T-cell (primary cell): ENCODE measurements at regions not wholly inside any gene's neighbourhood (a gene's known extent, or its start where the extent isn't known, plus 50 kb on each side); places are given as distances from the start of the nearest gene placed in this dataset.

Source experiments
- ATAC-seq, 4 experiments: fragments of 200-7000 bp in 3 of 4; fragments of 150-1000 bp in 1 of 4; cut with Tn5 transposase; replicated peaks in 1 of 4; 1 replicate in 3 of 4; 2 replicates in 1 of 4; pipeline ENCODE4 v1.10.0; 2021; ENCODE audit warnings: moderate library complexity in 3 of 4, mild to moderate bottlenecking in 2 of 4, moderate number of reproducible peaks in 1 of 4
- CTCF ChIA-PET, 2 donors: fragments of 300-600 bp; sonication (Branson Sonifier 250); formaldehyde crosslinking; loops; one replicate each; lab custom pipeline; 2022; ENCODE audit warnings: antibody characterized with exemption in 2 of 2; lab: Charles Lee
- POLR2A ChIA-PET, 2 donors: fragments of 300-600 bp; sonication (Branson Sonifier 250); formaldehyde crosslinking; loops; one replicate each; lab custom pipeline; 2022; ENCODE audit warnings: antibody characterized with exemption in 2 of 2; lab: Charles Lee
- DNase-seq, 35 experiments: peaks; one replicate each; pipeline versions ENCODE4 v3.0.0 to v3.0.0-alpha.2; 2013 to 2023
- H3K27ac ChIP-seq: one replicate; pipeline ENCODE4 v1.5.1; 2013; ENCODE audit warnings: low read length
- H3K27me3 ChIP-seq, 2 experiments: replicated peaks in 1 of 2; 1 replicate in 1 of 2; 2 replicates in 1 of 2; pipeline versions ENCODE4 v1.6.1 to v1.7.0; 2013; ENCODE audit warnings: low read length in 1 of 2, mixed read lengths in 1 of 2; ENCODE audit not compliant: control insufficient read depth in 2 of 2, insufficient read depth in 2 of 2; ENCODE audit errors: extremely low read depth in 1 of 2
- H3K36me3 ChIP-seq, 2 donors: 1 replicate in 1 of 2; 2 replicates in 1 of 2; pipeline versions ENCODE4 v1.6.1 to v1.7.0; 2013; ENCODE audit warnings: low read length in 1 of 2; ENCODE audit not compliant: control insufficient read depth in 2 of 2, insufficient read depth in 1 of 2; ENCODE audit errors: extremely low read depth in 1 of 2
- H3K4me1 ChIP-seq, 2 experiments: 1 replicate in 1 of 2; 2 replicates in 1 of 2; pipeline versions ENCODE4 v1.6.1 to v1.7.0; 2013; ENCODE audit warnings: low read length in 2 of 2, mixed read lengths in 1 of 2; ENCODE audit not compliant: insufficient read depth in 2 of 2, control insufficient read depth in 1 of 2; ENCODE audit errors: extremely low read depth in 1 of 2
- H3K4me3 ChIP-seq, 2 donors: 1 replicate in 1 of 2; 2 replicates in 1 of 2; pipeline versions ENCODE4 v1.5.1 to v1.7.0; 2013; ENCODE audit warnings: mild to moderate bottlenecking in 2 of 2, low read length in 1 of 2, moderate library complexity in 1 of 2; ENCODE audit not compliant: control insufficient read depth in 1 of 2; ENCODE audit errors: extremely low read depth in 1 of 2
- H3K9me3 ChIP-seq: 2 replicates; pipeline ENCODE4 v1.7.0; 2013
- H3K27ac Mint-ChIP-seq, 2 donors: one replicate each; pipeline ENCODE4 v1.8.0; 2020 to 2021; ENCODE audit warnings: mild to moderate bottlenecking in 2 of 2, mixed read lengths in 2 of 2
- H3K27me3 Mint-ChIP-seq, 2 donors: one replicate each; pipeline ENCODE4 v1.8.0; 2021 to 2022; ENCODE audit warnings: mixed read lengths in 2 of 2
- H3K36me3 Mint-ChIP-seq: one replicate; pipeline ENCODE4 v1.8.0; 2021; ENCODE audit warnings: mixed read lengths
- H3K4me1 Mint-ChIP-seq, 3 donors: one replicate each; pipeline ENCODE4 v1.8.0; 2020 to 2022; ENCODE audit warnings: mixed read lengths in 3 of 3, mild to moderate bottlenecking in 1 of 3
- H3K4me3 Mint-ChIP-seq, 3 donors: one replicate each; pipeline ENCODE4 v1.8.0; 2020 to 2022; ENCODE audit warnings: mild to moderate bottlenecking in 3 of 3, mixed read lengths in 3 of 3, moderate library complexity in 3 of 3
- H3K9me3 Mint-ChIP-seq, 3 donors: one replicate each; pipeline ENCODE4 v1.8.0; 2020 to 2022; ENCODE audit warnings: mixed read lengths in 3 of 3
- WGBS: methylation state at CpG from one replicate; pipeline ENCODE4 v1.1.5; 2013; ENCODE audit warnings: missing lambda C conversion rate; ENCODE audit not compliant: insufficient coverage; 5-methylcytosine and 5-hydroxymethylcytosine counted together

GRCh38 chr17:71276079-71276478 is 844.7 kb upstream of the SOX9 start:
- no peaks in the 10 kb centered on the region for H3K27me3 Mint-ChIP-seq

GRCh38 chr17:71283486-71283885 is 837.3 kb upstream of the SOX9 start:
- WGBS = 100% methylated on average over 1 of the region's 4 CpGs
- Histone ChIP-seq H3K36me3 (no peaks in the 10 kb centered on the region), H3K9me3 (no peaks in the 10 kb centered on the region), H3K27me3 (no peaks in the 10 kb centered on the region), H3K4me1 (no peaks in the 10 kb centered on the region), H3K4me3 (no peak overlapping the region), H3K27ac (no peak overlapping the region)
- Mint-ChIP-seq H3K27me3 (no peaks in the 10 kb centered on the region), H3K36me3 (no peaks in the 10 kb centered on the region), H3K4me3 (no peak overlapping the region), H3K27ac (no peak overlapping the region), H3K9me3 (peaks cover 9 to 15% (median 9%) of the 10 kb centered on the region in 3 donors), H3K4me1 (no peaks in the 10 kb centered on the region)
- CTCF ChIA-PET = no interaction called here
- no peak for DNase-seq
- POLR2A ChIA-PET = no interaction called here
- no peak for ATAC-seq

More at GRCh38 chr17:71276079-71276478, 844.7 kb upstream of the SOX9 start:
- Histone ChIP-seq H3K36me3 (no peaks in the 10 kb centered on the region), H3K4me1 (no peaks in the 10 kb centered on the region), H3K27ac (no peak overlapping the region), H3K4me3 (no peak overlapping the region), H3K27me3 (no peaks in the 10 kb centered on the region), H3K9me3 (no peaks in the 10 kb centered on the region)
- Mint-ChIP-seq H3K36me3 (no peaks in the 10 kb centered on the region), H3K27ac (no peak overlapping the region), H3K4me3 (no peak overlapping the region), H3K9me3 (peaks cover 6 to 15% (median 14%) of the 10 kb centered on the region in 3 donors), H3K4me1 (no peaks in the 10 kb centered on the region)
- WGBS = no CpG with 5 or more reads among the region's 6 CpGs
- no peak for DNase-seq
- ATAC-seq = no peak
- ChIA-PET POLR2A (no interaction called here), CTCF (no interaction called here)

GRCh38 chr17:71284032-71284755 is 836.6 kb upstream of the SOX9 start:
- WGBS = 76% methylated on average over 5 of the region's 7 CpGs
- H3K36me3 ChIP-seq = no peaks in the 10 kb centered on the region
- no peaks in the 10 kb centered on the region for H3K9me3 ChIP-seq
- no peaks in the 10 kb centered on the region for H3K4me1 ChIP-seq
- H3K4me3 ChIP-seq = no peak overlapping the region
- no peak for ATAC-seq
- H3K27me3 ChIP-seq = no peaks in the 10 kb centered on the region
- Mint-ChIP-seq H3K36me3 (no peaks in the 10 kb centered on the region), H3K27ac (no peak overlapping the region), H3K27me3 (no peaks in the 10 kb centered on the region), H3K4me1 (no peaks in the 10 kb centered on the region), H3K4me3 (no peak overlapping the region), H3K9me3 (peaks cover 9 to 19% (median 11%) of the 10 kb centered on the region in 3 donors)
- DNase-seq = no peak
- ChIA-PET POLR2A (no interaction called here), CTCF (no interaction called here)
- no peak overlapping the region for H3K27ac ChIP-seq

GRCh38 chr17:71286625-71287024 is 834.2 kb upstream of the SOX9 start:
- CTCF ChIA-PET = no interaction called here
- H3K4me1 ChIP-seq = no peaks in the 10 kb centered on the region
- no peaks in the 10 kb centered on the region for H3K4me1 Mint-ChIP-seq
- no peaks in the 10 kb centered on the region for H3K36me3 ChIP-seq
- POLR2A ChIA-PET = no interaction called here
- H3K4me3 Mint-ChIP-seq = no peak overlapping the region
- no peak for ATAC-seq
- no peaks in the 10 kb centered on the region for H3K36me3 Mint-ChIP-seq
- H3K27me3 Mint-ChIP-seq = no peaks in the 10 kb centered on the region
- no peaks in the 10 kb centered on the region for H3K9me3 ChIP-seq
- H3K27me3 ChIP-seq = no peaks in the 10 kb centered on the region
- H3K27ac ChIP-seq = no peak overlapping the region
- H3K4me3 ChIP-seq = no peak overlapping the region
- DNase-seq = no peak
- peaks cover 7 to 29% (median 16%) of the 10 kb centered on the region in 3 donors for H3K9me3 Mint-ChIP-seq
- no peak overlapping the region for H3K27ac Mint-ChIP-seq
- 33% methylated on average over 1 of the region's 7 CpGs for WGBS

- Mint-ChIP-seq H3K9me3 (peaks cover 5 to 26% (median 16%) of the 10 kb centered on the region in 3 donors), H3K4me3 (no peak overlapping the region), H3K27ac (no peak overlapping the region), H3K36me3 (no peaks in the 10 kb centered on the region), H3K27me3 (no peaks in the 10 kb centered on the region), H3K4me1 (no peaks in the 10 kb centered on the region)
- Histone ChIP-seq H3K27me3 (no peaks in the 10 kb centered on the region), H3K4me1 (no peaks in the 10 kb centered on the region), H3K36me3 (no peaks in the 10 kb centered on the region), H3K4me3 (no peak overlapping the region), H3K27ac (no peak overlapping the region), H3K9me3 (no peaks in the 10 kb centered on the region)
- CTCF ChIA-PET = no interaction called here
- 35% methylated on average over 10 of the region's 17 CpGs for WGBS
- POLR2A ChIA-PET = no interaction called here
- ATAC-seq (no peak), DNase-seq (no peak)
Observed at GRCh38 chr17:71287071-71287823, 833.6 kb upstream of the SOX9 start.

- no peaks in the 10 kb centered on the region for H3K4me1 ChIP-seq
- no peaks in the 10 kb centered on the region for H3K4me1 Mint-ChIP-seq
- no peaks in the 10 kb centered on the region for H3K36me3 ChIP-seq
- CTCF ChIA-PET = no interaction called here
- no peak for DNase-seq
- H3K36me3 Mint-ChIP-seq = no peaks in the 10 kb centered on the region
- peaks cover 10 to 23% (median 16%) of the 10 kb centered on the region in 3 donors for H3K9me3 Mint-ChIP-seq
- no peaks in the 10 kb centered on the region for H3K9me3 ChIP-seq
- no peak overlapping the region for H3K4me3 Mint-ChIP-seq
- H3K27me3 Mint-ChIP-seq = no peaks in the 10 kb centered on the region
- no peak overlapping the region for H3K4me3 ChIP-seq
- H3K27ac ChIP-seq = no peak overlapping the region
- ATAC-seq = no peak
- POLR2A ChIA-PET = no interaction called here
- no peak overlapping the region for H3K27ac Mint-ChIP-seq
- no CpG with 5 or more reads among the region's 1 CpG for WGBS
- no peaks in the 10 kb centered on the region for H3K27me3 ChIP-seq
Observed at GRCh38 chr17:71292006-71292405, 828.8 kb upstream of the SOX9 start.
